ENCODE measurements at regions not wholly inside any gene's neighbourhood (a gene's known extent, or its start where the extent isn't known, plus 50 kb on each side); places are given as distances from the start of the nearest gene placed in this dataset.

DNA sequence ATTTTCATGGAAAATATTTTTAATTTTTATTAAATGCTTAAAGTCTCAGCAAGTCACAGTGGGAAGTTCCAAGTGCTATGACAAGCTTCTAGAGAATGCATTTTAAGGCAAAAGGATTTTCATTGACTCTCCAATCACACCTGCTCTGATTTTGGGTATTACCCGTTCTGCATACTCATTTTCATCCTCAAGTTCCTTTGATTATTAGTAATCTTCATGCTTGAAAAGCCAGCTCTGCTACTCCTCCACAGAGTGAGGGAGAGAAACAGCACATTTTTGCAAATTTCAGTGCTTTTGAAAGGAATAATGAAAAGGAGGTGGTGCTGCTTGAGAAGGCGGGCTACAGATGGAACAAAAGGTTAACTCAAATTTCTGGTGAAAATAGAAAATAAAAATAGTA lies 450.7 kb downstream of the NSUN3 start:
- Histone ChIP-seq H4K20me1 (ENCODE audit: insufficient read depth) (no peaks in the 10 kb centered on the region; the same call in 1 of the 2 replicates), H3K9me2 (ENCODE audit: insufficient read depth) (no peaks in the 10 kb centered on the region), H3K27me3 (ENCODE audit: insufficient read depth, low read length) (no peaks in the 10 kb centered on the region), H3K27ac (ENCODE audit: low read depth, low read length) (no peak overlapping the region), H3K4me3 (replicated peaks in 1 of 2; ENCODE audit: low read depth in 1 of 2, low read length in 2 of 2) (no peak overlapping the region), H3K4me1 (ENCODE audit: control insufficient read depth in 1 of 2, insufficient read depth in 2 of 2, low read length in 2 of 2) (no peaks in the 10 kb centered on the region), H3K79me2 (ENCODE audit: insufficient read depth, low read length) (no peaks in the 10 kb centered on the region), H2AFZ (ENCODE audit: low read depth, low read length, poor library complexity, severe bottlenecking) (no peak overlapping the region), H3K9ac (ENCODE audit: low read length) (no peak overlapping the region), H3K9me3 (ENCODE audit: control insufficient read depth in 1 of 2, insufficient read depth in 1 of 2, low read depth in 1 of 2, low read length in 2 of 2) (peaks cover 0 to 19% of the 10 kb centered on the region in 2 experiments; a peak in 2 of 4 replicates), H3K4me2 (ENCODE audit: low read length) (no peak overlapping the region), H3K36me3 (ENCODE audit: control insufficient read depth in 1 of 2, insufficient read depth in 2 of 2, low read length in 2 of 2) (no peaks in the 10 kb centered on the region)
- ATAC-seq: no peak
- CTCF ChIA-PET: no interaction called here
- no TSS peak for BruUV-seq (replicated peaks)
- TF ChIP-seq, protein P1, sequence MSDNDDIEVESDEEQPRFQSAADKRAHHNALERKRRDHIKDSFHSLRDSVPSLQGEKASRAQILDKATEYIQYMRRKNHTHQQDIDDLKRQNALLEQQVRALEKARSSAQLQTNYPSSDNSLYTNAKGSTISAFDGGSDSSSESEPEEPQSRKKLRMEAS (IDR thresholded peaks at IDR 0.05): no peak
- TF ChIP-seq JUND (IDR thresholded peaks at IDR 0.05): no peak
- TF ChIP-seq ZNF274 (IDR thresholded peaks at IDR 0.05; ENCODE audit: low read depth, low read length): no peak
- TF ChIP-seq RAD21 (IDR thresholded peaks at IDR 0.05; ENCODE audit: low read depth): no peak
- no peak for TF ChIP-seq CEBPB (IDR thresholded peaks at IDR 0.05; ENCODE audit: low read depth)
- TF ChIP-seq SRF (IDR thresholded peaks at IDR 0.05; ENCODE audit: low read depth): no peak
- TF ChIP-seq ZBTB33 (IDR thresholded peaks at IDR 0.05; ENCODE audit: extremely low read depth, insufficient replicate concordance, low read length): no peak
- no peak for TF ChIP-seq CBX3 (IDR thresholded peaks at IDR 0.05; ENCODE audit: low read depth)
- no peak for DNase-seq (ENCODE audit: low read depth, low spot score)
- intact Hi-C loops (cut with micrococcal nuclease): no loop called here
- POLR2A ChIA-PET: no interaction called here
- RAD21 ChIA-PET (ENCODE audit: low non-redundant PET in 1 of 2, low total read pairs in 2 of 2, uncharacterized antibody in 2 of 2, unreplicated experiment in 2 of 2): no interaction called here

GRCh38 chr3:94515983-94516382 lies 453.1 kb downstream of the NSUN3 start:
- RAD21 ChIA-PET (ENCODE audit: low non-redundant PET in 1 of 2, low total read pairs in 2 of 2, uncharacterized antibody in 2 of 2, unreplicated experiment in 2 of 2): no interaction called here
- H3K4me2 ChIP-seq (ENCODE audit: low read length): no peak overlapping the region
- no peak overlapping the region for H3K4me3 ChIP-seq (replicated peaks in 1 of 2; ENCODE audit: low read depth in 1 of 2, low read length in 2 of 2)
- POLR2A ChIA-PET: no interaction called here
- H3K4me1 ChIP-seq (ENCODE audit: control insufficient read depth in 1 of 2, insufficient read depth in 2 of 2, low read length in 2 of 2): no peaks in the 10 kb centered on the region
- H3K79me2 ChIP-seq (ENCODE audit: insufficient read depth, low read length): no peaks in the 10 kb centered on the region
- DNase-seq (ENCODE audit: low read depth, low spot score): no peak
- H3K9me3 ChIP-seq (ENCODE audit: control insufficient read depth in 1 of 2, insufficient read depth in 1 of 2, low read depth in 1 of 2, low read length in 2 of 2): peaks cover 0 to 27% of the 10 kb centered on the region in 2 experiments; a peak in 2 of 4 replicates
- no peaks in the 10 kb centered on the region for H3K27me3 ChIP-seq (ENCODE audit: insufficient read depth, low read length)
- H3K9ac ChIP-seq (ENCODE audit: low read length): no peak overlapping the region
- no peak for ATAC-seq
- H3K36me3 ChIP-seq (ENCODE audit: control insufficient read depth in 1 of 2, insufficient read depth in 2 of 2, low read length in 2 of 2): no peaks in the 10 kb centered on the region
- no TSS peak for BruUV-seq (replicated peaks)
- no peaks in the 10 kb centered on the region; the same call in 1 of the 2 replicates for H4K20me1 ChIP-seq (ENCODE audit: insufficient read depth)
- intact Hi-C loops (cut with micrococcal nuclease): no loop called here
- CTCF ChIA-PET: no interaction called here
- no peak overlapping the region for H2AFZ ChIP-seq (ENCODE audit: low read depth, low read length, poor library complexity, severe bottlenecking)
- no peaks in the 10 kb centered on the region for H3K9me2 ChIP-seq (ENCODE audit: insufficient read depth)
- no peak overlapping the region for H3K27ac ChIP-seq (ENCODE audit: low read depth, low read length)
- no peak for TF ChIP-seq EGR1 (IDR thresholded peaks at IDR 0.05; ENCODE audit: low read depth)
- TF ChIP-seq CBX3 (IDR thresholded peaks at IDR 0.05; ENCODE audit: low read depth): no peak
- no peak for TF ChIP-seq CEBPB (IDR thresholded peaks at IDR 0.05; ENCODE audit: low read depth)
- TF ChIP-seq SP1 (IDR thresholded peaks at IDR 0.05; ENCODE audit: low read depth): no peak
- no peak for TF ChIP-seq EZH2 (IDR thresholded peaks at IDR 0.05)
- TF ChIP-seq REST (IDR thresholded peaks at IDR 0.05; ENCODE audit: low read depth): no peak
- TF ChIP-seq ELF1 (IDR thresholded peaks at IDR 0.05; ENCODE audit: borderline replicate concordance, low read depth): no peak
- TF ChIP-seq SRF (IDR thresholded peaks at IDR 0.05; ENCODE audit: low read depth): no peak
- no peak for TF ChIP-seq ZNF274 (IDR thresholded peaks at IDR 0.05; ENCODE audit: low read depth, low read length)
- no peak for TF ChIP-seq EZH2phosphoT487 (IDR thresholded peaks at IDR 0.05; ENCODE audit: borderline replicate concordance)
- TF ChIP-seq ZFX (IDR thresholded peaks at IDR 0.05): no peak
- TF ChIP-seq POLR2A (IDR thresholded peaks at IDR 0.05; ENCODE audit: borderline replicate concordance, extremely low read depth, insufficient read depth, insufficient read length): no peak
- no peak for TF ChIP-seq POLR2AphosphoS5 (IDR thresholded peaks at IDR 0.05; ENCODE audit: low read depth, low read length)
- TF ChIP-seq RAD21 (IDR thresholded peaks at IDR 0.05; ENCODE audit: low read depth): no peak
- no peak for TF ChIP-seq FOSL1 (IDR thresholded peaks at IDR 0.05; ENCODE audit: low read depth)
